ENCODE measurements at regions not wholly inside any gene's neighbourhood (a gene's known extent, or its start where the extent isn't known, plus 50 kb on each side); places are given as distances from the start of the nearest gene placed in this dataset.

DNA sequence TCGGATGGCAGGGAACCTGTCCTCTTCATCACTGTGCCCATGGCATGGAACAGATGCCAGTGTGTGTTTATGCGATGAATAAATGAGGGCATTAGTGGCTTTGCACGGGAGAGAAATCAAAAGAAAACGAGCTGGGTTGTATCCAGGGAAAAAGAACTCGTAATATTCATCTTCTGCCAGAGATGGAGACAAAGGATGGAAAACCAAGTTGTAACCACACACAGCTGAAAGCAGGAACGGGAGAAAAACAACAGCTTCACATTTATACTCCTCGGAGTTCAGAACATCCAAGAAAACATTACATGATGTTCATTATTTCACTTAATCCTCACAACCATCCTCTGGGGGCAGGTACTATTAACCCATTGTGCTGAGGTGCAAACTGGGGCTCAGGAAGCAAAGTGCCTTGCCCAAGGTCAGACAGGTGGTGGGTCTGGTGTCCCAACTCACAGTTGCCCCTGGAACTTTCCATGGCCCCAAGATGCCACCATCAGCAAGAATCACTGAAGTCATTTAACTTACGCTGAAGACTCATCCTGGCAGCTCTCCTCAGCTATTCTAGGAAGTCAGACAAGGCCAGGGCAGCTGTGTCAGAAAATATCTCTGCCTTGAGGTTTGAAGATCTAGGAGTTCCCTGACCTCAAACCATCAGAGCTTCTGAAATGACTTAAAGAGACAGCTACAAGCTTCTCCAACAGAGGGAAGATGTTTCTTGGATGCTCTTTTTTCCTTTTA is 250.4 kb downstream of the NSG2 start:
- ATAC-seq (ENCODE audit: low FRiP score) (no peak), DNase-seq (ENCODE audit: low spot score) (no peak)
- TF ChIP-seq, protein P1, sequence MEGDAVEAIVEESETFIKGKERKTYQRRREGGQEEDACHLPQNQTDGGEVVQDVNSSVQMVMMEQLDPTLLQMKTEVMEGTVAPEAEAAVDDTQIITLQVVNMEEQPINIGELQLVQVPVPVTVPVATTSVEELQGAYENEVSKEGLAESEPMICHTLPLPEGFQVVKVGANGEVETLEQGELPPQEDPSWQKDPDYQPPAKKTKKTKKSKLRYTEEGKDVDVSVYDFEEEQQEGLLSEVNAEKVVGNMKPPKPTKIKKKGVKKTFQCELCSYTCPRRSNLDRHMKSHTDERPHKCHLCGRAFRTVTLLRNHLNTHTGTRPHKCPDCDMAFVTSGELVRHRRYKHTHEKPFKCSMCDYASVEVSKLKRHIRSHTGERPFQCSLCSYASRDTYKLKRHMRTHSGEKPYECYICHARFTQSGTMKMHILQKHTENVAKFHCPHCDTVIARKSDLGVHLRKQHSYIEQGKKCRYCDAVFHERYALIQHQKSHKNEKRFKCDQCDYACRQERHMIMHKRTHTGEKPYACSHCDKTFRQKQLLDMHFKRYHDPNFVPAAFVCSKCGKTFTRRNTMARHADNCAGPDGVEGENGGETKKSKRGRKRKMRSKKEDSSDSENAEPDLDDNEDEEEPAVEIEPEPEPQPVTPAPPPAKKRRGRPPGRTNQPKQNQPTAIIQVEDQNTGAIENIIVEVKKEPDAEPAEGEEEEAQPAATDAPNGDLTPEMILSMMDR (IDR thresholded peaks at IDR 0.05), result no peak

DNA sequence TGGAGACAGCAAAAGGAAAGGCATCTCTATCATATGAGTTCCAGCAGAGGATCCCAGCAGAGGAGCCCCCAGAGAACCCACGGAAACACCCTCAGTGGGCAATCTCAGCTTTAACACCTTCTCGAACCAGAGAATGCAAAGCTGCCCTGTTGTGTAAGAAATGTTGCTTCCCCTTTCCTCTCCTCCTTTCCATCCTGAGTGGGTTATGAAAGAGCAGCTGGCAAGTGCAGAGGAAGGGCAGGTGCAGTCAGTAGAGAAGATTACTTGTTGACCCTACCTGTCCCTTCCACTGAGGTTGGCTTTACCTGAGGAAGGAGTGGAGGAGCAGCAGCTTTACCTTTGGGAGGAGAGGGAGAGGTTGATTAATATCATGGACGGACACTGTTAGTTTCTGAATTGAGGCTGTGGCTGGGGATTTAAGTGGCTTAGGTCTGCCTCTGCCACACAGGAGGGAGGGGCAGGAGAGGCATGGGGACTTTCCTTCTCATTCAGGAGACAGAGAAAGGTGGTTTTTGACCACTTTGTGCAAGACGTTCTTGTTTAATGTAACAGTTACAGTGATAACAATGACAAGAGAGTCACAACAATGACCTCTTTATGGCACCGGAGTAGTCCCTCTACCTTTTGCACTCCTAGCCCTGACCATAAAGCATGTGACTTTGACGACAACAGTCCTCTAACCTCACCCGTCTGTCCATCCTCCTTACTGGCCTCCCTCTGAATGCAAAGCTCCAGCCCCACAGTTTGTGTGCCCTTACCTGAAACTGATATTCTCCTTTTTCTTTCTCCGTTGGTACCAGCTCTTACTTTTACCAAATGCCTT is 254.8 kb downstream of the NSG2 start:
- DNase-seq (ENCODE audit: low spot score), result no peak
- TF ChIP-seq, protein P1 (IDR thresholded peaks at IDR 0.05), result no peak
- ATAC-seq (ENCODE audit: low FRiP score), result no peak

DNA sequence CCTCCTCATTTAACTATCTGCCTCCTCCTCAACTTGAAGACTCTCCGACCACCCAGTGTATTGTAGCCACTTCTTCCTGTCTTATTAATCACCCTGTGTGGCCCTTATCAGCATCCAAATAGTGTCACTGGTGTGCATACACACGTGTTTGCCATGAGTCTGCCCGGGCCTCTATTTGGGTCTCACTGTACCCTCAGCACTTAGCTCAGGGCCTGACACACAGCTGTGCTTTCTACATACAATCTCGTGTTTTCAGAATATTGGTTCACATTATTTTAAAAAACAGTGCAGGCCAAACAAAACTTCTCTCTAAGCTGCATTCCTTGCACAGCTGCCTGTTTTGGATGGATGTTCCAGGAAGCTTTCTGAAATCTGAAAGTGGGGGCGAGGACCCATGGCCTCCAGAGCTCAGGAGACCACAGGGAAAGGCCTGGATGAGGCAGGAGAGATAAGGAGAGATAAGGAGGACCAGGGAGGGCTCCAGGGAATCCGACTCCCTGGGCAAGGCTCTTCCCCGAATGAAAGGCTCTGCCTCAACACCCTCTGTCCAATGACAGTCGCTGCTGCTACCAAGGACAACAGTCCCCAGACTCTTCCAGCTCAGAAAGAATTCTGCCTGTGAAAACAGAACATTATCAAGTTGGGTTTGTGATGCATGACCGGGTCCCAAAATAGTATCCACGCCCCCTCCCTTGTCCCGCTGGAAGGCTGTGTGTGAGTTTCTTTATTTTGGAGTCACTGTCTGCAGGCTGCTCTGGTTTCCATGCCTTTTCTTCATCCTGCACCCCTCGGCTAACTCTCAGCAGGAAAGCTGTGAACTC is 255.6 kb downstream of the NSG2 start:
- ATAC-seq (ENCODE audit: low FRiP score) (no peak), DNase-seq (ENCODE audit: low spot score) (no peak)
- TF ChIP-seq, protein P1 (IDR thresholded peaks at IDR 0.05), result no peak

DNA sequence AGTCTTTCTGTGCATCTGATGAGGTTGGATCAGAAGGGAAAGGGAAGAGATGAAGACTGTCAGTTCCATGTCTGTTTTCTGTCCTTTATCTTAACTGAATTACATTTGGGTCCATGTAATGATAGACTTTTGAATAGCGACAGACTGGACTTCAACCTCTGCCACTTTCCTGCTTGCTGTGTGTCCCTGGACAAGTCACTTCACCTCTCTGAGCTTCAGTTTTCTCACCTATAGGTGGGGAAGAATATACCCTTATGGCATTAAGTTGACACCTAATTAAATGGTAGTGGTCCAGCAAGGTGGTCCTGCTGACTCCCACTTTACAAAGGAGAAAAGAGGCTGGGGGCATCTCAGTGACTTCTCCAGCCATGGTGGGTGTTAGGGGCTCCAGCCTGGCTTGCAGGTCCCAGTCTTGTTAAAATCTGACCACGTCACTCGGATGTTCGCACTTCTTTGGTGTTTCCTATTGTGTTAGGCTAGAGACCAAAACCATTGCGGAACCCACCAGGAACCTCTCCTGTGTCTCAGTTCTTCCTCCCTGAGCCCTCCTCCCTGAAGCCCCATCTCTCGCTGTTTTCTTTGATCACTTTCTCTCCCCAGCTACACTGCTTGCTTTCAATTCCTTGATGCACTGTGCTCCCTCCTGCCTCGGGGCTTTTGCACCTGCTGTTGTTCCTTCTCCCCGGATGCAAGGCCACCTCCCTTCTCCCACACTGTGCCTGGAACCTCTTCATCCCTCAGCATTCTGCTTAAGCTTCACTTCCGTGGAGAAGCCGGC is 256.5 kb downstream of the NSG2 start:
- TF ChIP-seq, protein P1 (IDR thresholded peaks at IDR 0.05), result no peak
- DNase-seq (ENCODE audit: low spot score) (no peak), ATAC-seq (ENCODE audit: low FRiP score) (no peak)

DNA sequence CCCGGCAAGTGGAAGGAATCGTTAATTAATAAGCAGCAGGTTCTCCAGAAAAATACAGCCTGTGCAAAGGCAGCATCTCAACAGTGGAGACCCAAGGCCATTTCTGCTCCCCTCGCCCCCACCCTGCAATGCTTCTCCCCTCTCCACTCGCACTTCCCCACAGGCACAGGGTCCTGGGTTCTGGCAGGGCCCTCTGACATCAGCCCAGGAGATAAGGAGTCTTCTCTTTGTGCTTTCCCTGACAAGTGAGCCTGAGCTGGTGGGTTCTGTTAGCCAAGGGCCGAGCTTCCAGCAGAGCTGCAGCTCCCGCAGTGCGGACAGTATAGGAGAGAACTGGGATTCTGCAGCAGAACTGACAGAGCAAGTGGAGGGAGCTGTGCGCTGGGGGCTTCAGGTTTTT is 257.5 kb downstream of the NSG2 start:
- TF ChIP-seq, protein P1 (IDR thresholded peaks at IDR 0.05), result no peak
- ATAC-seq (ENCODE audit: low FRiP score) (no peak), DNase-seq (ENCODE audit: low spot score) (no peak)

DNA sequence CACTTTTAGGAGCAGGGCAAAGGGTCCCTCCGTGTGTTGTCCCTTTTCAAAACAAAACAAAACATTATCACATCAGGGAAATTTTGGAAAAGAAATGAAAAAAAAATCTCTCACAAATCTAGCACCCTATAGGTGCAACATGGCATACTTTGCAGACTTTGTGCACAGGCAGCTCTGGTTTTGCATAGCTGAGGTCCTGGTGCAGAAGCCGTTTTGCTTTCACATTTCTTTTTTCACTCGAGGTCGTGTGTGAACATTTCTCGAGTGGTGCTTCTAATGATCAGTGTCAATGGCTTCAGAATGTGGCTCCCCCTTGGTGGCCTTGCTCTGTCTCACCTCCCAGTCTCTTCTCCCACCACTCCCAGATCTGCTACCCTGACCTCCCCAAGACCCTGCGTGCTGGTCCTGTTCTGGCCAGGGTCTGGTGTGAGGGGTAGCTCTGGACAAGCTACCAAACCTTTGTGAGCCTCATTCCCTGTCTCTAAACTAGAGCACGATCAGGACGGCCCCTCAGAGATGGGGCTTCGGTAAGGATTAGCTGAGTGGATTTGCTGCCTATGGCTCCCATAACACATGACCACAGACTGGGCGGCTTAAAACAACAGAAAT is 258.0 kb downstream of the NSG2 start:
- ATAC-seq (ENCODE audit: low FRiP score) (peak; percentile 39), DNase-seq (ENCODE audit: low spot score) (no peak)
- TF ChIP-seq, protein P1 (IDR thresholded peaks at IDR 0.05), result no peak
